Tibial nerve (tissue), 4 donors: ENCODE measurements at regions not wholly inside any gene's neighbourhood (a gene's known extent, or its start where the extent isn't known, plus 50 kb on each side); places are given as distances from the start of the nearest gene placed in this dataset.

ENCODE experiments used
- EP300 ChIP-seq, 2 donors: sonication (generic); formaldehyde crosslinking; IDR thresholded peaks; one replicate each; pipeline ENCODE4 v1.6.1; 2017; ENCODE audit warnings: antibody characterized with exemption in 2 of 2, mild to moderate bottlenecking in 1 of 2
- TF ChIP-seq, protein P1 (sequence below), 5 experiments: fragments of 200-600 bp in 3 of 5; fragments of 450-650 bp in 2 of 5; sonication (generic) in 3 of 5; IDR thresholded peaks; one replicate each; pipeline ENCODE4 v1.5.1; 2016 to 2019; ENCODE audit warnings: antibody characterized with exemption in 5 of 5, mild to moderate bottlenecking in 3 of 5, moderate library complexity in 2 of 5

GRCh38 chr1:187197685-187198084, 368.9 kb downstream of the PLA2G4A start:
- no peak for TF ChIP-seq EP300 (IDR thresholded peaks at IDR 0.05)
- TF ChIP-seq, protein P1, sequence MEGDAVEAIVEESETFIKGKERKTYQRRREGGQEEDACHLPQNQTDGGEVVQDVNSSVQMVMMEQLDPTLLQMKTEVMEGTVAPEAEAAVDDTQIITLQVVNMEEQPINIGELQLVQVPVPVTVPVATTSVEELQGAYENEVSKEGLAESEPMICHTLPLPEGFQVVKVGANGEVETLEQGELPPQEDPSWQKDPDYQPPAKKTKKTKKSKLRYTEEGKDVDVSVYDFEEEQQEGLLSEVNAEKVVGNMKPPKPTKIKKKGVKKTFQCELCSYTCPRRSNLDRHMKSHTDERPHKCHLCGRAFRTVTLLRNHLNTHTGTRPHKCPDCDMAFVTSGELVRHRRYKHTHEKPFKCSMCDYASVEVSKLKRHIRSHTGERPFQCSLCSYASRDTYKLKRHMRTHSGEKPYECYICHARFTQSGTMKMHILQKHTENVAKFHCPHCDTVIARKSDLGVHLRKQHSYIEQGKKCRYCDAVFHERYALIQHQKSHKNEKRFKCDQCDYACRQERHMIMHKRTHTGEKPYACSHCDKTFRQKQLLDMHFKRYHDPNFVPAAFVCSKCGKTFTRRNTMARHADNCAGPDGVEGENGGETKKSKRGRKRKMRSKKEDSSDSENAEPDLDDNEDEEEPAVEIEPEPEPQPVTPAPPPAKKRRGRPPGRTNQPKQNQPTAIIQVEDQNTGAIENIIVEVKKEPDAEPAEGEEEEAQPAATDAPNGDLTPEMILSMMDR (IDR thresholded peaks at IDR 0.05) = no peak
